H9 (cell line): ENCODE measurements at regions not wholly inside any gene's neighbourhood (a gene's known extent, or its start where the extent isn't known, plus 50 kb on each side); places are given as distances from the start of the nearest gene placed in this dataset.

Experiments
- DNase-seq: peaks from one replicate; pipeline ENCODE4 v3.0.0-alpha.2; 2017
- H2AFZ ChIP-seq: one replicate; pipeline ENCODE4 v1.6.1; 2013; ENCODE audit warnings: mild to moderate bottlenecking, low read length, control low read depth, moderate library complexity
- H2AK5ac ChIP-seq: 2 replicates; pipeline ENCODE4 v1.6.1; 2013; ENCODE audit warnings: low read length, control low read depth, mixed read lengths; ENCODE audit not compliant: insufficient read length
- H2BK120ac ChIP-seq: one replicate; pipeline ENCODE4 v1.6.1; 2013; ENCODE audit warnings: low read depth, mild to moderate bottlenecking, low read length, control low read depth, inconsistent platforms; ENCODE audit not compliant: poor library complexity, severe bottlenecking
- H2BK12ac ChIP-seq: 2 replicates; pipeline ENCODE4 v1.6.1; 2013; ENCODE audit warnings: low read length, control low read depth, mixed read lengths, low read depth; ENCODE audit not compliant: insufficient read length
- H2BK15ac ChIP-seq: 2 replicates; pipeline ENCODE4 v1.6.1; 2013; ENCODE audit warnings: low read depth, low read length, control low read depth
- H2BK20ac ChIP-seq: one replicate; pipeline ENCODE4 v1.6.1; 2013; ENCODE audit warnings: low read depth, mild to moderate bottlenecking, low read length, control low read depth, inconsistent platforms; ENCODE audit not compliant: poor library complexity, severe bottlenecking
- H2BK5ac ChIP-seq: 2 replicates; pipeline ENCODE4 v1.6.1; 2013; ENCODE audit warnings: low read length, control low read depth, mixed read lengths; ENCODE audit not compliant: insufficient read length
- H3K14ac ChIP-seq: 2 replicates; pipeline ENCODE4 v1.6.1; 2013; ENCODE audit warnings: low read length, control low read depth; ENCODE audit not compliant: insufficient read depth
- H3K18ac ChIP-seq: 2 replicates; pipeline ENCODE4 v1.6.1; 2013; ENCODE audit warnings: low read depth, mild to moderate bottlenecking, mixed read lengths, low read length, control low read depth; ENCODE audit not compliant: insufficient read length
- H3K23ac ChIP-seq: 2 replicates; pipeline ENCODE4 v1.6.1; 2013; ENCODE audit warnings: low read length, control low read depth, mixed read lengths, low read depth; ENCODE audit not compliant: insufficient read length
- H3K23me2 ChIP-seq: 2 replicates; pipeline ENCODE4 v1.6.1; 2013; ENCODE audit warnings: low read depth, mild to moderate bottlenecking, mixed read lengths, low read length, control low read depth; ENCODE audit not compliant: insufficient read length, poor library complexity, severe bottlenecking
- H3K27ac ChIP-seq: 2 replicates; pipeline ENCODE4 v1.5.1; 2013; ENCODE audit warnings: low read length, control low read depth, mixed read lengths, low read depth; ENCODE audit not compliant: insufficient read length
- H3K27me3 ChIP-seq: 2 replicates; pipeline ENCODE4 v1.6.1; 2013; ENCODE audit warnings: low read length, control low read depth, inconsistent platforms; ENCODE audit not compliant: insufficient read depth
- H3K4ac ChIP-seq: 2 replicates; pipeline ENCODE4 v1.6.1; 2013; ENCODE audit warnings: low read depth, mild to moderate bottlenecking, control low read depth, inconsistent platforms, low read length, moderate library complexity
- H3K4me1 ChIP-seq: 2 replicates; pipeline ENCODE4 v1.6.1; 2013; ENCODE audit warnings: low read length, control low read depth, inconsistent platforms; ENCODE audit not compliant: insufficient read depth
- H3K4me2 ChIP-seq: 2 replicates; pipeline ENCODE4 v1.6.1; 2013; ENCODE audit warnings: low read length, control low read depth, mixed read lengths; ENCODE audit not compliant: insufficient read length, insufficient read depth
- H3K56ac ChIP-seq: 2 replicates; pipeline ENCODE4 v1.6.1; 2013; ENCODE audit warnings: low read depth, mild to moderate bottlenecking, mixed read lengths, low read length, control low read depth; ENCODE audit not compliant: insufficient read length
- H3K79me1 ChIP-seq: 2 replicates; pipeline ENCODE4 v1.6.1; 2013; ENCODE audit warnings: low read depth, mild to moderate bottlenecking, moderate library complexity, low read length, control low read depth, inconsistent platforms; ENCODE audit not compliant: insufficient read depth, poor library complexity, severe bottlenecking
- H3K79me2 ChIP-seq: 2 replicates; pipeline ENCODE4 v1.6.1; 2013; ENCODE audit warnings: low read length, control low read depth, inconsistent platforms; ENCODE audit not compliant: insufficient read depth
- H3K9ac ChIP-seq: 2 replicates; pipeline ENCODE4 v1.6.1; 2013; ENCODE audit warnings: low read length, control low read depth, mixed read lengths; ENCODE audit not compliant: insufficient read length; ENCODE audit errors: extremely low read depth
- H3K9me3 ChIP-seq: one replicate; pipeline ENCODE4 v1.6.1; 2013; ENCODE audit warnings: low read depth, low read length, inconsistent platforms; ENCODE audit not compliant: control insufficient read depth
- H3T11ph ChIP-seq: one replicate; pipeline ENCODE4 v1.6.1; 2013; ENCODE audit warnings: mild to moderate bottlenecking, low read length, control low read depth, inconsistent platforms
- H4K20me1 ChIP-seq: one replicate; pipeline ENCODE4 v1.6.1; 2013; ENCODE audit not compliant: control insufficient read depth, insufficient read length, insufficient read depth
- H4K5ac ChIP-seq: 2 replicates; pipeline ENCODE4 v1.6.1; 2013; ENCODE audit warnings: low read depth, mild to moderate bottlenecking, mixed read lengths, low read length, control low read depth; ENCODE audit not compliant: insufficient read length
- H4K8ac ChIP-seq: replicated peaks from 2 replicates; pipeline ENCODE4 v1.6.1; 2013; ENCODE audit warnings: low read length, control low read depth, mixed read lengths, low read depth; ENCODE audit not compliant: insufficient read length
- H4K91ac ChIP-seq: 2 replicates; pipeline ENCODE4 v1.6.1; 2013; ENCODE audit warnings: low read depth, mild to moderate bottlenecking, moderate library complexity, mixed read lengths, low read length, control low read depth; ENCODE audit not compliant: insufficient read length
- H3K27ac Mint-ChIP-seq, 3 experiments: 2 replicates in 2 of 3; 3 replicates in 1 of 3; pipeline ENCODE4 v1.8.0; 2020 to 2021; ENCODE audit warnings: mixed read lengths in 3 of 3, mild to moderate bottlenecking in 1 of 3, moderate library complexity in 1 of 3
- H3K27me3 Mint-ChIP-seq: 2 replicates; pipeline ENCODE4 v1.8.0; 2021; ENCODE audit warnings: low read depth, mild to moderate bottlenecking, moderate library complexity, mixed read lengths
- H3K36me3 Mint-ChIP-seq, 3 experiments: 2 replicates in 2 of 3; 3 replicates in 1 of 3; pipeline ENCODE4 v1.8.0; 2020 to 2021; ENCODE audit warnings: low read depth in 3 of 3, mixed read lengths in 3 of 3; ENCODE audit not compliant: insufficient read depth in 1 of 3
- H3K4me1 Mint-ChIP-seq, 2 experiments: 2 replicates each; pipeline ENCODE4 v1.8.0; 2020; ENCODE audit warnings: mixed read lengths in 2 of 2
- H3K4me3 Mint-ChIP-seq, 2 experiments: 2 replicates in 1 of 2; 3 replicates in 1 of 2; pipeline ENCODE4 v1.8.0; 2020 to 2021; ENCODE audit warnings: mild to moderate bottlenecking in 2 of 2, mixed read lengths in 2 of 2, moderate library complexity in 1 of 2
- H3K9me3 Mint-ChIP-seq, 2 experiments: 2 replicates in 1 of 2; 3 replicates in 1 of 2; pipeline ENCODE4 v1.8.0; 2020; ENCODE audit warnings: mild to moderate bottlenecking in 2 of 2, mixed read lengths in 2 of 2, moderate library complexity in 1 of 2
- CTCF ChIP-seq: fragments of 200-600 bp; sonication (generic); conservative IDR thresholded peaks from 3 replicates; pipeline ENCODE4 v1.8.0; 2021; ENCODE audit warnings: antibody characterized with exemption, mild to moderate bottlenecking

GRCh38 chr18:39521164-39521563 lies 1955.6 kb upstream of the CELF4 start:
- no peaks in the 10 kb centered on the region for H3K79me2 ChIP-seq
- no peak overlapping the region for H3K27ac ChIP-seq
- H3K56ac ChIP-seq: no peak overlapping the region
- Mint-ChIP-seq H3K4me3 (no peak overlapping the region), H3K4me1 (no peaks in the 10 kb centered on the region), H3K27me3 (no peaks in the 10 kb centered on the region), H3K27ac (no peak overlapping the region), H3K36me3 (no peaks in the 10 kb centered on the region), H3K9me3 (no peaks in the 10 kb centered on the region)
- H3K23me2 ChIP-seq: no peaks in the 10 kb centered on the region
- no peak overlapping the region for H3T11ph ChIP-seq
- H3K79me1 ChIP-seq: no peaks in the 10 kb centered on the region
- H2BK15ac ChIP-seq: no peak overlapping the region
- no peak overlapping the region for H4K8ac ChIP-seq
- no peak for TF ChIP-seq CTCF
- no peaks in the 10 kb centered on the region for H3K9me3 ChIP-seq
- no peak overlapping the region for H2BK5ac ChIP-seq
- no peak overlapping the region for H2AK5ac ChIP-seq
- H3K4ac ChIP-seq: no peak overlapping the region
- no peak overlapping the region for H3K9ac ChIP-seq
- no peak overlapping the region for H4K91ac ChIP-seq
- no peak overlapping the region for H2AFZ ChIP-seq
- H2BK120ac ChIP-seq: no peak overlapping the region
- H4K20me1 ChIP-seq: no peaks in the 10 kb centered on the region
- no peak overlapping the region for H3K18ac ChIP-seq
- H3K23ac ChIP-seq: no peak overlapping the region
- no peaks in the 10 kb centered on the region for H3K4me1 ChIP-seq
- no peak overlapping the region for H3K14ac ChIP-seq
- no peak overlapping the region for H2BK12ac ChIP-seq
- no peak overlapping the region for H3K4me2 ChIP-seq
- no peaks in the 10 kb centered on the region for H3K27me3 ChIP-seq
- H2BK20ac ChIP-seq: no peak overlapping the region
- no peak for DNase-seq
- H4K5ac ChIP-seq: no peak overlapping the region
